Panc1 (cell line): ENCODE measurements at regions not wholly inside any gene's neighbourhood (a gene's known extent, or its start where the extent isn't known, plus 50 kb on each side); places are given as distances from the start of the nearest gene placed in this dataset.

ENCODE experiments used
- ATAC-seq: fragments of 200-7000 bp; cut with Tn5 transposase; 2 replicates; pipeline ENCODE4 v1.9.1; 2020; ENCODE audit warnings: mild to moderate bottlenecking, moderate library complexity
- BruUV-seq: library from RNA; stranded (reverse); fragments of 400-500 nt; replicated peaks from 2 replicates; lab custom pipeline; 2021; lab: Mats Ljungman, UMichigan
- CTCF ChIA-PET: fragments of 300-600 bp; sonication (Branson Sonifier 250); formaldehyde crosslinking; loops from one replicate; lab custom pipeline; 2022; ENCODE audit warnings: antibody characterized with exemption; lab: Charles Lee
- POLR2A ChIA-PET: fragments of 300-600 bp; sonication (Branson Sonifier 250); formaldehyde crosslinking; loops from one replicate; lab custom pipeline; 2022; ENCODE audit warnings: antibody characterized with exemption; lab: Charles Lee
- DNase-seq: peaks from one replicate; pipeline ENCODE4 v3.0.0-alpha.2; 2010; ENCODE audit warnings: low read depth, low spot score
- H3K27ac ChIP-seq: 2 replicates; pipeline ENCODE4 v1.5.1; 2011; ENCODE audit warnings: mild to moderate bottlenecking, low read length, inconsistent platforms
- H3K27me3 ChIP-seq: fragments of 200-500 bp; sonication (Bioruptor generic); 2 replicates; pipeline ENCODE4 v1.6.0; 2014; ENCODE audit warnings: low read length, inconsistent platforms; ENCODE audit not compliant: control insufficient read depth, insufficient read depth
- H3K36me3 ChIP-seq: fragments of 200-500 bp; sonication (Bioruptor generic); 2 replicates; pipeline ENCODE4 v1.5.1; 2014; ENCODE audit warnings: inconsistent platforms, mild to moderate bottlenecking, low read length, moderate library complexity; ENCODE audit not compliant: control insufficient read depth, insufficient read depth
- H3K4me1 ChIP-seq: 2 replicates; pipeline ENCODE4 v1.5.1; 2011; ENCODE audit warnings: inconsistent platforms, mild to moderate bottlenecking, low read length, moderate library complexity; ENCODE audit not compliant: control insufficient read depth, insufficient read depth
- H3K4me3 ChIP-seq, 2 experiments: 2 replicates each; pipeline ENCODE4 v1.5.1; 2011 to 2012; ENCODE audit warnings: low read depth in 2 of 2, low read length in 2 of 2, mild to moderate bottlenecking in 2 of 2, inconsistent platforms in 1 of 2, moderate library complexity in 1 of 2
- H3K9me3 ChIP-seq: fragments of 200-500 bp; sonication (Bioruptor generic); 2 replicates; pipeline ENCODE4 v1.5.1; 2014; ENCODE audit warnings: low read depth, mild to moderate bottlenecking, inconsistent platforms, low read length, moderate library complexity; ENCODE audit not compliant: control insufficient read depth, insufficient read depth
- CTCF ChIP-seq: fragments of 450-650 bp; IDR thresholded peaks from 2 replicates; pipeline ENCODE4 v1.5.1; 2017; ENCODE audit warnings: mild to moderate bottlenecking
- POLR2AphosphoS5 ChIP-seq: IDR thresholded peaks from 2 replicates; pipeline ENCODE4 v1.6.1; 2012; ENCODE audit warnings: mild to moderate bottlenecking, low read depth, low read length, moderate library complexity
- REST ChIP-seq, 2 experiments: IDR thresholded peaks; 2 replicates each; pipeline ENCODE4 v1.6.1; 2011 to 2012; ENCODE audit warnings: low read depth in 2 of 2, control low read depth in 1 of 2, low read length in 1 of 2, mild to moderate bottlenecking in 1 of 2, moderate library complexity in 1 of 2; ENCODE audit not compliant: insufficient read depth in 1 of 2
- SIN3A ChIP-seq: IDR thresholded peaks from 2 replicates; pipeline ENCODE4 v1.6.1; 2012; ENCODE audit warnings: low read depth, mild to moderate bottlenecking, low read length, moderate library complexity, borderline replicate concordance; ENCODE audit not compliant: insufficient read depth
- TCF7L2 ChIP-seq: IDR thresholded peaks from 2 replicates; pipeline ENCODE4 v1.6.1; 2011; ENCODE audit warnings: mild to moderate bottlenecking, low read depth, low read length, inconsistent platforms
- in situ Hi-C: cut with HindIII; loops from 2 replicates; pipeline ENCODE4 v1.10.0; 2016; ENCODE audit warnings: low sequenced_read_pairs, low pct_unique_long_range_greater_than_20kb
- intact Hi-C: fragments of 100-400 bp; cut with micrococcal nuclease; formaldehyde crosslinking; loops from one replicate; pipeline ENCODE4 v1.10.0; 2022; ENCODE audit not compliant: unreplicated experiment

GRCh38 chr1:114232691-114233090 lies 79.0 kb upstream of the SYT6 start:
- in situ Hi-C loops (no loop called here), intact Hi-C loops (no loop called here)
- no peaks in the 10 kb centered on the region for H3K9me3 ChIP-seq
- no peaks in the 10 kb centered on the region for H3K27me3 ChIP-seq
- no peak overlapping the region for H3K4me3 ChIP-seq
- ChIA-PET CTCF (no interaction called here), POLR2A (no interaction called here)
- H3K27ac ChIP-seq = no peak overlapping the region
- H3K36me3 ChIP-seq = no peaks in the 10 kb centered on the region
- no TSS peak for BruUV-seq
- no peak for ATAC-seq
- TF ChIP-seq POLR2AphosphoS5 (no peak), SIN3A (no peak), REST (IDR thresholded peaks at IDR 0.05; ENCODE audit: insufficient read depth in 1 of 2, low read depth in 2 of 2, low read length in 1 of 2) (no peak), CTCF (no peak), TCF7L2 (no peak)
- H3K4me1 ChIP-seq = no peaks in the 10 kb centered on the region
- DNase-seq = no peak

- no peaks in the 10 kb centered on the region for H3K4me1 ChIP-seq
- intact Hi-C loops (no loop called here), in situ Hi-C loops (no loop called here)
- H3K36me3 ChIP-seq = no peaks in the 10 kb centered on the region
- H3K9me3 ChIP-seq = no peaks in the 10 kb centered on the region
- DNase-seq = no peak
- POLR2A ChIA-PET = no interaction called here
- TF ChIP-seq POLR2AphosphoS5 (no peak), SIN3A (no peak), REST (IDR thresholded peaks at IDR 0.05; ENCODE audit: insufficient read depth in 1 of 2, low read depth in 2 of 2, low read length in 1 of 2) (no peak), CTCF (no peak), TCF7L2 (no peak)
- H3K27ac ChIP-seq = no peak overlapping the region
- no peaks in the 10 kb centered on the region for H3K27me3 ChIP-seq
- H3K4me3 ChIP-seq = no peak overlapping the region
- CTCF ChIA-PET = no interaction called here
- no TSS peak for BruUV-seq
- ATAC-seq = no peak
These were observed 77.6 kb upstream of the SYT6 start for GRCh38 chr1:114231301-114231700.
